ENCODE measurements at regions not wholly inside any gene's neighbourhood (a gene's known extent, or its start where the extent isn't known, plus 50 kb on each side); places are given as distances from the start of the nearest gene placed in this dataset.
A peak's percentile ranks its signal among the peaks of the same experiment; 100 is the strongest.
"Not testable (repeated sequence)": the region's sequence is repeated elsewhere in the genome, so short reads cannot be mapped to it uniquely, and the experiment has no call there.

DNA sequence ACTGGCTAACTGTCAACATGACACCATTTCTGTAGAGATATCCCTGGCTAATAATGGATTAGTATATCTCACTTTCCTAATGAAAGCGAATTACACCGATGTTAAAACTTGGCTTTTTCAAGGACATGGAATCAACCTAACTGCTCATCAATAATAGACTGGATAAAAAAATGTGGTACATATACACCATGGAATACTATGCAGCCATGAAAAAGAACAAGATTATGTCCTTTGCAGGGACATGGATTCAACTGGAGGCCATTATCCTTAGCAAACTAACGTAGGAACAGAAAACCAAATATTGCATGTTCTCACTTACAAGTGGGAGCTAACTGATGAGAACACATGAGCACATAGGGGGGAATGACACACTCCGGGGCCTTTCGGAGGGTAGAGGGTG lies 62.6 kb downstream of the ZIC1 start:
- no peak for DNase-seq

DNA sequence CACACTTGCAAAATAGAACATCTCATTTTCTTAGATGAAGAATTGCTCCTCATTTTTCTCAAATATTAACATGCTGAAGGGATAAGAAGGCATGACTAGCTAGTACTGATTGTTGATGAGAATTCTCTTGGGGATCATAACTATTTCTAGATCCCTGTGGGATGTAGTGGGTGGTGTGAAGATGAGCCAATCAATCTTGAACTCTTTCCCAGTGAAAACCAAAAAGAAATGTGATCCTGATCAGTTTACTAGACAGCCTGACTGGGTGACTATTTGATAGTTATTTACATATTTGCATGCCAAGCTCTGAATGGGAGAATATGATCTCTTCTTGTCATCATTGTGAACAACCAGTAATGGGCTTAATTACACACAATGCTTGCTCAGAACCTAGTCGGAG lies 63.7 kb downstream of the ZIC1 start:
- DNase-seq = no peak

DNA sequence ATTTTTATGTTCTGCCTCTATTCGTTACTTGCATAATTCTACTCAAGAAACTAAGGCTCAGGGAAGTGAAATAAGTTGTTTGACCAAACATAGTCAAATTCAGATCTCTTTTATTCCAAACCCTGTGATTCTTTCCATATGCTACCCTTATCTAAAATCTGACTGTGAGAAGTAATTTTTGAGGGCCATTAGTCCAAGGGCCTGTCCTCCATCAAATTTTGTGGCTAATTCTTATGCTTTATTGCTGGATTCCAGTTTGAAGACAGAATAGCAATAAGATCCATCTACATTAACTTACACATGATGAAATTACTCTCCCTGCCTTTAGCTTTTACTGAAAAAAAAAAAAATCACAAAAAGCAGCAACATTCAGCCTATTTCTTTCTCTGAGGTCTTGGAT lies 74.0 kb downstream of the ZIC1 start:
- DNase-seq = no peak

DNA sequence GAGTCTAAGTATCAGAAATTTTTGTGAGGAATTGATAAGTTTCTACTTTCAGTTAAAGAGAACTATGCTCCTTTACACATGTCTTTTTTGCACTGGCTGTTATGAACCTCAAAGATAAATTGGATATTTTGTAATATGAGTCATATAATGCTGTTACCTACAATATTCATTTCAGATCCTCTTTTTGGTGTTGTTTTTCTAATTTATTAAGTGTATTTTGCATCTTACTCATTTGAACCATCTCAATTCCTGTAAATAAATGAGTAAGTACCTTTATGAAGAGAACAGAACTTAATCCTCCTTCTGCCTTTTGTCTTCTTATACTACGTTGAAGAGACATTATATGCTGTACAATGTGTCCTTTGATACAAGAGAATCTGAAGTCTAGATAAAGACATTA lies 74.4 kb downstream of the ZIC1 start:
- no peak for DNase-seq

DNA sequence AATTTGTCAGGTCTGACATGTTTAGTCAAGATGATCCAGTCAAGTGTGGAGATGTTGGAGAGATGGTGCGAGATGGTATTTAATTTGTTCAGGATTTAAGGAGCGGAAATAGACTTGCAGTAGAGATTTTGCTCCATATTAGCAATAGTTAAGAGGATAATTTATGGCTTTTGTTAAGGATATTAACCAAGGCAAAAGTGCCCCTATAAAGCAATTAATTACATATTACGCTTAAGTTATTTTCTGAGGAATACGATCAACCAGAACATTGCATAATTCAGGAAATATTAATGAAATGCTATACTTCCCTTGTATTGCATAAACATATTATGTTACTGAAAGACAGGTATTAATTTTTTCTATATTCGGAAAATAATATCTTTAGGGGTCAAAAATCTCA lies 83.9 kb downstream of the ZIC1 start:
- no peak for DNase-seq

DNA sequence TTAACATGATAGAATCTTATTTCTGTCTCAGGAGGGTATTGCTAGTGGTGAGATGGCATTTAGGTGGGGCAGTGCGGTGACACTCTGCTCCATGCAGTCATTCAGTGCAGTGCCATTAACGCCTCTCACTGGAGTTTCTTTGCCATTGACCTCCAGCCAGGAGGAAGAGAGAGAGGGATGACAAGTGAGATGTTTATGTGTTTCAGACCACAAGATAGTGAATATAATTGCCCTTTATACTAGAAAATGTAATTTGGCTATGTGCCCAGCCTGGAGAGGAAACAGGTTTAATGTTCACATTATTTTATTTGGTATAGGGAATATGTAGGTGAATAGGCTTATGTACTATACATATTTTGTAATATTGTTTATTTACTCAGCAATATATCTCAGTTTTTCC lies 84.5 kb downstream of the ZIC1 start:
- no peak for DNase-seq

DNA sequence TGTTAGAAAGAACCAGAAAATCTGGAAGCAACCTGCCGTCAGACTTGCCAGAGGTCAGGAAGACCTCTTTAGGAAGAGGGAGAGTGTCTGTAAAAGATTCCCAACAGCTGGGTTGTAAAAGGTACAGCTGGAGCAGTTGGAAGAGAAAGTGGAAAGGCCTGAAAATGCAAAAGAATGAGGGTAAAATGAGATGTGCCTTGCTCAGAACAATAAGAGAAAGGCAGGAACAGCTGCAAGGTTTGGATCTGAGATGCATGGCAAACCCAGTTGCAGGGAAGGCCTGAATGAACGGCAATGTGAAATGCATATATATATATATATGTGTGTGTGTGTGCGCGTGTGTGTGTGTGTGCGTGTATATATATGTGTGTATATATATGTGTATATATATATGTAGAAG lies 88.1 kb downstream of the ZIC1 start:
- DNase-seq = no peak

DNA sequence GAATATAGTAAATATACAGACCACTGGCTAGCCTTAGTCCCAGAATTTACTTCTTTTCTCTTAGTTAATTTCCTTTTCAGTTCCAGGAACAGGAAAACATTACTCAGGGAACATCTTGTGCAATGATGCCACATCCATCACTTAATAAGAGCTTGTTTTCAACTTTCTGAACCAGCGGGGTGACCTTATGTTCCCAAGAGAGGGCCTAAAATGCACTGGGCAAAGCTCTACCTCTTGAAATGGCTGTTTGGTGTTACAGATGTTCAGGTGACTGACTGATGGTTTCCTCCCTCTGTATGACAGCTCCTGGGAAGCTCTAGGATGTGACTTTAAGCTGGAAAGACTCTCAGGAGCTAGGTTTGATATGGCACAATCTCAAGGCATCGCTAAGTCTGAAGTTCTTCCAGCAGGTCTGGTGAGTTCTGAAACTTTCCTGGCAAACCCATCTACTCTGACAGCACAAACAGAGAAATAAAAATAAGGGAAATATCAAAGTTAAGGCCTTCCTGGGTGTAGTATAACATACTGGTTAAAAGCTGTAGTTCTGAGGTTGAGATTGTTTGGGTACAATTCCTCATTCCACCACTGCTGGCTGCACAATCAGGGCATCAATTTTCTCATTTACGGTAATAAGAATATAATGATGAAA lies 98.6 kb downstream of the ZIC1 start:
- no peak for DNase-seq

DNA sequence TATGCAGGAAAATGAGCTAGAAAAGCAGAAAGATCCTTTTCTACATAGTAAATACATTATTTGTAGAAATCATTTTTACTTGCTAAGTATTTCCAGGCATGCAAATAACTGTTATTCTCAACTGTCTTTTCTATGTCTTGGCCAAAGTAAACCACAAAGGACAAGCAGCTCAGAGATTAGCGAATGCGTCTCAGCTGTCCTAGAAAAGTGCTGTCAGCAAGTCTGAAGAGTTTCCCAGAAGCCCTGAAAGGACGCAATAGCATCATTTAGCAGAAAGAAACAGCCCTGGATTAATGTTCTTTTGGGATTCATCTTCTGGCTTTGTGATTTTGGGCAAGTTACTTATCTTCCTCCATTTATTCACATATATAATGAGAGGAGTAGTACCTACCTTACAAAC lies 100.3 kb downstream of the ZIC1 start:
- DNase-seq = no peak

DNA sequence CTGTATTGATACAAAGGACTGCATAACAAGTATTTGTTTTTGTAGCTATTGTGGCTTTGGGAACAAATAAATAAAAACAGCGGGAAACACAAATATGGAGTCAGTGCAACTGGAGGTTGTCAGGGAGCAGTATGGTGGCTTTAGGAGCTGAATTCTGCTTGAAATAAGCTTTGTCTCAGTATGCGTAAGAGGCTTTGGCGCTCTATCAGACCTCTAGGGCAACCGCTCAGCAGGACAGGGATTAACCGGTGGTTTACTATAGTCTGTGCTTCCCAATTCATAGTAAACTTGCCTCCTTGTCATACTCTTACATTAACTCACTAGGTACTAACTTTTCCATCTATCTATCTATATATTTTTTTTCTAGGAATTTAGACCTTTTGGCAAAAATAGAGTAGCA lies 104.6 kb downstream of the ZIC1 start:
- DNase-seq = no peak

DNA sequence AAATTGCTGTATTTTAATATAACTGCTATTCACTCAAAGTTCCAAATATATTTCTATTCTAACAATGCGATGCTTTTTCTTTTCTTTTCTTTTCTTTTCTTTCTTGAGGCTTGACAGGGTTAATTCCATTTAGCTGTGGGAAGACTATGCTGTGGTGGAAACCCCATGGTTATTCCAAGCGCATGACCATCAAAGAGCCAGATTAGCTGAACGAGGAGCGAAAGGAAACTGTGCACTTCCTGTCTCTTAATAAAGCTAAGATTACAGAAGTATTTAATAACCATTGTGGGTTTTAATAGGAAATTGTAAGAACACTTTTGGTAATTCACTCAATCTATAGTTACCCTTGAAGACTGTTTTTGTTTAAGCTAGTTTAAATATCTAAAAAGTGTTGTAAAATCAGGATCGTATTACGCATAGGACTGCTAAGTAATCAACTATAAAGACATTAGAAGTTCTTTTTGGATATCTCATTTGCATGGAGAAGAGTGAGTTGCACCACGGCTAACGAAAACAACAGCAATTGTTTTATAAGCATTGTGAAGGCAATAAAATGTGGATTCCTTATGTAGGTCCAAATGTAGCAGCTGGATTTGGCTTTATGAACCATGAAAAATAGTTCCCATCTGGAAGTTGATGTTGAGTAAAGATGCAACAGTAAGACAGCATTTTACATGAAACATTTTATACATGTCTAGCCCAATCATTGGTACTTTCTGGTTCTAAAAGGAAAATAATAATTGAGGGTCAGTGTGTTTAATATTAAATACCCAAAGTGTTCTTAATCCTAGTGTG lies 105.4 kb downstream of the ZIC1 start:
- DNase-seq = no peak

DNA sequence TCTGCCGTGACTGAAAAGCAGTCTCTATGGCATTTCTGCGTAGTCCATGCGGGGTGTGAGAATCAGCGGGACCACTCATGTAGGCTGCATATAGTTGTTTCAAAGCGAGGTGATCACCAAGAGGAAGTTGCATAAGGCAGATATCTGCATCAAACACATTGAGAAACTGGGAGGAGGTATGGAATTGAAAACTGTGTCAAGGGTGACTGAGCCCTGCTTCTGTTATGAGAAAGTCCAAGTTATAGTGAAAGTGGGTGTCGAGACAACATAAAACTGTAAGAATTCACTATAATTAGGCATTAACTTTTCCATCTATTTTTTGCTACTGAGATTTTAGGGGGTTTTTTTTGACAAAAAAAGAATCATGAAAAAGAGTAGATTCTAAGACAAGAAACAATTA lies 109.3 kb downstream of the ZIC1 start:
- no peak for DNase-seq

DNA sequence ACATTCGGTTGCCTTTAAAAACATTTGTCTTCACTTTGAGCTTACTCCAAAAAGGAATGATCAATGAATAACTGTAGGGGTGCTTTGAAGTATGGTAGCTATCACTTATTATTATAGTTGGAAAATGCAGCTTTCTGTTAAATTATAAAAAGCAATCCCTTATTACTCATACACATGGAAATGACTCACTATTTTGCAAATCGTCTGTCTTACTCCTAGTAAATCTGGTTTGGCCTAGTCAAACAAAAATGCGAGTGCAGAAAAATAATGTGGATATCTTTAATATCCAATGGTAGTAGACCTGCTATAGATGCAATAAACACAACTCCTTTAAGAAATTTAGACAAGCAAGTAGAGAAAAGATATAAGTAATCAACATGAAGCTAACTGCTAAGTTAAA lies 112.5 kb downstream of the ZIC1 start:
- peak; percentile 39 for DNase-seq

DNA sequence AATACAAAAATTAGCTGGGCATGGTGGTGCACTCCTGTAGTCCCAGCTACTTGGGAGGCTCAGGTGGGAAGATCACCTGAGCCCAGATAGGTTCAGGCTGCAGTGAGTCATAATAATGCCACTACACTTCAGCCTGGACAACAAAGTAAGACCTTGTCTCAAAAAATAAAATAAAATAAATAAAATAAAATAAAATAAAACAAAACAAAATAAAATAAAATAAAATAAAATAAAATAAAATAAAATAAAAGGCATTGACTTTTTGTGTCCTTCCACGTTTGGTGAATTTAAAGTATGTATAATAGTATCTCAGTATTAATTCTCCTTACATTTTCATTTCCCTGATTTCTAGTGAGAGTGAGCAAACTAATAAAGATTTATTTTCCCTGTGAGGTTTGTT lies 113.6 kb downstream of the ZIC1 start:
- not testable (repeated sequence) for DNase-seq

DNA sequence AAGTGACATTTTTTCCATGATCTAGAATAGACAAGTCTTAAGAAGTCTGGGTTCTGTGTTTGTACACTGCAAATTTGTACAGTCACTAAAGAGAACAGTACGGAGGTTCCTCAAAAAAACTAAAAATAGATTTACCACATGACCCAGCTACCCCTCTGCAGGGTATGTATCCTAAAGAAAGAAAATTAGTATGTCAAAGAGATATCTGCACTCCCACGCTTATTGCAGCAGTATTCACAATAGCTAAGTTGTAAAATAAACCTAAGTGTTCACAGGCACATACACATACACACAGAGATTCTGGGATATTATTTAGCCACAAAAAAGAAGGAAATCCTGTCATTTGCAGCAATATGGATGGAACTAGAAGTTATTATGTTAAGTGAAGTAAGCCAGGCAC lies 120.4 kb downstream of the ZIC1 start:
- no peak for DNase-seq

DNA sequence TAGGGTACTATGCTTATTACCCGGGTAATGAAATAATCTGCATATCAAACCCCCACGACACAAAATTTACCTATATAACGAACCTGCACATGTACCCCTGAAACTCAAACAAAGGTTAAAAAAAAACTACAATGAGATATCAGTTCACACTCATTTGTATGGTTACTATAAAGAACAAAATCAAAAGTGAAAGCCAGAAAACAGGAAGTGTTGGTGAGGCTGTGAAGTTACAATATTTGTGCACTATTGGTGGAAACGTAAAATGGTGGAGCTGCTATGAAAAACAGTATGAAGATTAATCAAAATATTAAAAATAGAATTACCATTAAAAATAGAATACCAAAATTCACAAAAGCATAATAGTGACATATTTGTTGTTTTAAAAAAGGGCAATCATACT lies 128.9 kb downstream of the ZIC1 start:
- no peak for DNase-seq

DNA sequence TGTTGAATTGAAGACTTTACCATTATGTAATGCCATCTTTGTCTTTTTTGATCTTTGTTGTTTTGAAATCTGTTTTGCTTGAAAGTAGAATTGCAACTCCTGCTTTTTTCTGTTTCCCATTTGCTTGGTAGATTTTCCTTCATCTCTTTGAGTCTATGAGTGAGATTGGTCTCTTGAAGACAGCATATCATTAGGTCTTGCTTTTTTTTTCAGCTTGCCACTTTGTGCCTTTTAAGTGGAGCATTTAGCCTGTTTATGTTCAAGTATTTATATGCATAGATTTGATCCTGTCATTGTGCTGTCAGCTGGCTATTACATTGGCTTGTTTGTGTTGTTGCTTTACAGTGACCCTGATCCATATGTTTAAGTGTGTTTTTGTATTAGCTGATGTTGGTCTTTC lies 131.8 kb downstream of the ZIC1 start:
- DNase-seq = no peak

DNA sequence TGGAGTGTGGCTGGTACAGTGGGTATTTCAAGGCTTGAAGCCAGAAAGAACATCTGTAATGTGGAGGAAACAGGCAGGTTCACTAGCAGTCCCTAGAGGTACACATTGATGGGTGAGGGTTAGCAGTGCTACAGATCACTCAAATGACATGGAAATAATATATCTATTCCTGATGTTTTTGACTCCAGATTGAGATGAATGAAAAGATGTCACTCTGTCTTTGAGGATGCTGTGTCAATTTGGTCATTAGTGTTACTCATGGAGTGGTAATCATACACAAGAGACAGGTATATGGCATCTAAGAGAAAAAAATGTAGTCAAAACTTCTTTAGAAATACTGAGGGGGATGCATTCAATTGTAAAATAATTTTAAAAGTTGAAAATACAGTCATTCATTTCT lies 135.1 kb downstream of the ZIC1 start:
- no peak for DNase-seq

DNA sequence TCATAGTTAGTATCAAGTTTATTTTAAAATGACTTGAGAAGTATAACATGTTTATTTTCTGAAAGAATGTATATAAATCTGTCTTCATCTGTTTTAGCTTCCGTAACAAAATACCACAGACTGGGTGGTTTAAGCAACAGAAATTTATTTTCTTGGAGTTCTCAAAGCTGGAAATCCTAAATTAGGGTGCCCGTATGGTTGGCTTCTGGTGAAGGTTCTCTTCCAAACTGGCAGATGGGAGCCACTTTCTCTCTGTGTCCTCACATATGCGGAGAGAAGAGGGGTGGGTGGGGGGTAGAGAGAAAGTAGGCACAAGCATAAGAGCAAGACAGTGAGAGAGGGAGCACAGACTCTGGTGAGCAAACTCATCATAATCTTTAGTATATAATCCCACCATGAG lies 142.3 kb downstream of the ZIC1 start:
- DNase-seq = no peak

DNA sequence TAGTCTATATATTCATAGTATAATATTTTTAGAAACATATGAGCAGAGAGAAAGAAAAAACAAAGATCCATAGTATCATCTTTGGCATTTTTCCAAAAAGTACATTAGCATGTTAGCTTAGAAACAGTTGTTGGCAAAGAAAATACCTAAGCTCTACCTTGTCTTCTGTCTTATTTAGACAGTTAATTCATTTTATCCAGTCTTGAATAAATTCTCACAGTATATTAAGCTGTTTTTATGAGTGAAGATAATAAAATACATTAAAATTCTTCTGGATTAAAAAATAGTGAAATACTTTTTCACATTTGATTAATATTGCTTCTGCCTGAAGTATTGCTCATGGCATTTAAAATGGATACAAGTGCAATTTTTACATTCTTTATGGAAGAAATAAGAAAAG lies 145.2 kb downstream of the ZIC1 start:
- no peak for DNase-seq

DNA sequence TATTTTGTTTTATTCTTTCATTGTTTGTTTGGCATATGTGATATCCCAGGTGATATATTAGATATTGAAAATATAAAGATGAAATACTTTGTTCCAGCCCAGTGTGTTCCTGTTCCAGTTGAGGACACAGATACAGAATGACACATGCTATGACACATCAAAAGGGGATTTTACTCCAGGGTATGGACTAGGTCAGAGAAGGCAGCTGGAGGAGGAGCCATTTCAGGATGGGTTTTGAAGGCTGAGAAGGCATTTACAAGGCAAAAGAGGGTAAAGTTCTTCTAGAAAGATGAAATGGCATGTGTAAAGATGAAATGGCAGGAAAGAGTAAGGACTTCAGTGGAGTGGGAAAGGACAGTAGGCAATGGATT lies 163.8 kb downstream of the ZIC1 start:
- peak; percentile 6 for DNase-seq

DNA sequence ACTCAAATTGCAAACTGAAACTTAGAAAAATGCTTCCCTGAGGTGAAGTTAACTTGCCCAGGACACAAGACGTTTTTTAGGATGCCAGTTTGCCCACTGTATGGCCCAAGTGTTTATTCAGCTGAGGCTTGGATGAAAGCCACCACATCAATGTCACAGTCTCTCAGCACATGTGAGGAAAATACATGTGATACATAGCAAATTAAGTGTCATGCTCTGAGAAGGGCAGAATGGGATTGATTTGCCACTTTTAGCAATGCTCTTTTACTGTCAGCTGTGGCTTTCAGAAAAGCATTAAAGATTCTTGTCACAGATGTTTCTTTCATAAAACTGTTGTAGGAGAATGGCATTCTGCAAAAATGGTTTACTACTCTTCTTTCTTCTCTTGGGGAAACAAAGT lies 165.5 kb downstream of the ZIC1 start:
- DNase-seq = no peak

DNA sequence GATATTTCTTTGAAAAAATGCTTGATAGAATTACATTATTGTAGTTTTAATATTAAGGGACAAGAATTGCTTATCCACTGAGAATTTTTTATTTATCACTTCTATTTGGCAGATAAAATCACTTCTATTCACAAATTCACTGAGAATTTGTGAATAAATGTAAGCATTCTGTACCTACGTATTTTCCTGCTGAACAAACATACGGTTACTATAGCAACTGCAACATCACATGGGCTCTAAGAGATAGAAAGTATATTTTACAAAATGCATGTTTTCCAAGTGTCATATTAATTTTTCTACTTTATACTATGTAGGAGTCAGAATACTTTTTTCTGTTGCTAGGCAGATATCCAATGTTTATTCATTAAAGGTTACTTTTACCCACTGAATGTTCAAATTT lies 166.2 kb downstream of the ZIC1 start:
- DNase-seq = no peak

DNA sequence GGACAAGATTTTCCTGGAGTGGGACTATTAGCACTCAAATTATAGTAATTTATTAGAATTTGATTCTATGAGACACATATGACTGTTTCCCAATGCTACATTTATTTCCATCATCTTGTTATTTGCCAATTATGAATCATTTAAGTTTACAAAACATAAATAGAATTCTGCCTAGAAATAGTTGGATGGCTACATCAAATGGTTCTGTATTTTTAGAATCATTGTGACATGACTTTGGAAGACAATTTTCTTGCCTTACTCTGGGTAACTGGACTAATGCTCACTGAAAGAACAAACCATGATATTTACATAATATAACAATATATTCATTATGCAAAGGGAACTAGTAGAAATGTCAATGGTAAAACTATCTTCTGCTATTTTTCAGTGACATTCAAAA lies 173.5 kb downstream of the ZIC1 start:
- no peak for DNase-seq

DNA sequence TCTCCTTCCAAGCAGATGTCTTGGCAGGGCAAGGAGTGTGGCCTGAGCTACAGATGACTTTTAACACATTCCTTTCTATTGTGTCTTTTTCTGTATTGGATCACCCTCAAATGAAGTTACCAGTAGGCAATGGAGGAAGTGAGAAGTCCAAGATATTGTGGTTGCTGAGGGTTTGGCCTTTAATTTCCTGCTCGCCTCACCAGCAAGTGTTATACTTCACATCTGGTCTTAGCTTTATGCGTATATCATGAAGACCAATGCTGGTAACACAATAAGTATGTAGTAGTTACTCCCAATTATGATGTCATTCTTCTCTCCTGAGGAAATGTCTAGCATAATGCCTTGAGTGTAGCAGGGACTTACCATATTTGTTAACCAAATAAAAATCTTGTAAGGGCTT lies 179.9 kb downstream of the ZIC1 start:
- peak; percentile 6 for DNase-seq
